Hepatocyte (in vitro differentiated cells): ENCODE measurements at regions not wholly inside any gene's neighbourhood (a gene's known extent, or its start where the extent isn't known, plus 50 kb on each side); places are given as distances from the start of the nearest gene placed in this dataset.
"Not testable (repeated sequence)": the region's sequence is repeated elsewhere in the genome, so short reads cannot be mapped to it uniquely, and the experiment has no call there.

Experiments
- DNase-seq: peaks from one replicate; pipeline ENCODE4 v3.0.0-alpha.2; 2016; ENCODE audit warnings: low spot score
- H2AFZ ChIP-seq: fragments of 200-600 bp; sonication (generic); 2 replicates; pipeline ENCODE4 v1.6.0; 2016; ENCODE audit warnings: antibody characterized with exemption, mild to moderate bottlenecking
- H3K27ac ChIP-seq: fragments of 200-600 bp; sonication (generic); 2 replicates; pipeline ENCODE4 v1.5.1; 2016; ENCODE audit warnings: mild to moderate bottlenecking
- H3K27me3 ChIP-seq: fragments of 200-600 bp; sonication (generic); 2 replicates; pipeline ENCODE4 v1.6.1; 2016
- H3K36me3 ChIP-seq: fragments of 200-600 bp; sonication (generic); replicated peaks from 2 replicates; pipeline ENCODE4 v1.5.1; 2016; ENCODE audit warnings: low read depth; ENCODE audit not compliant: insufficient read depth
- H3K4me1 ChIP-seq: fragments of 200-600 bp; sonication (generic); 2 replicates; pipeline ENCODE4 v1.5.1; 2016; ENCODE audit warnings: mild to moderate bottlenecking, moderate library complexity; ENCODE audit not compliant: insufficient read depth
- H3K4me2 ChIP-seq: fragments of 200-600 bp; sonication (generic); 2 replicates; pipeline ENCODE4 v1.6.0; 2016
- H3K4me3 ChIP-seq: fragments of 200-600 bp; sonication (generic); 2 replicates; pipeline ENCODE4 v1.5.1; 2016; ENCODE audit warnings: mild to moderate bottlenecking
- H3K79me2 ChIP-seq: fragments of 200-600 bp; sonication (generic); 2 replicates; pipeline ENCODE4 v1.6.0; 2017; ENCODE audit warnings: mild to moderate bottlenecking
- H3K9me2 ChIP-seq: fragments of 200-600 bp; sonication (generic); replicated peaks from 2 replicates; pipeline ENCODE4 v1.6.0; 2017; ENCODE audit warnings: mild to moderate bottlenecking; ENCODE audit not compliant: insufficient read depth
- H3K9me3 ChIP-seq: fragments of 200-600 bp; sonication (generic); 2 replicates; pipeline ENCODE4 v1.5.1; 2016; ENCODE audit warnings: low read depth, mild to moderate bottlenecking
- H4K20me1 ChIP-seq: fragments of 200-600 bp; sonication (generic); 2 replicates; pipeline ENCODE4 v1.6.0; 2016; ENCODE audit warnings: mild to moderate bottlenecking; ENCODE audit not compliant: insufficient read depth, poor library complexity, severe bottlenecking
- CTCF ChIP-seq: fragments of 200-600 bp; sonication (generic); IDR thresholded peaks from 2 replicates; pipeline ENCODE4 v1.5.1; 2016; ENCODE audit warnings: antibody characterized with exemption, mild to moderate bottlenecking; ENCODE audit not compliant: poor library complexity
- EZH2 ChIP-seq: fragments of 200-600 bp; sonication (generic); IDR thresholded peaks from 2 replicates; pipeline ENCODE4 v1.6.1; 2016; ENCODE audit warnings: antibody characterized with exemption, mild to moderate bottlenecking, borderline replicate concordance
- EZH2phosphoT487 ChIP-seq: fragments of 200-600 bp; sonication (generic); IDR thresholded peaks from one replicate; pipeline ENCODE4 v1.6.1; 2018; ENCODE audit warnings: antibody characterized with exemption, mild to moderate bottlenecking, low read depth, moderate library complexity; ENCODE audit not compliant: unreplicated experiment, severe bottlenecking
- WGBS: methylation state at CpG from one replicate; pipeline ENCODE4 v1.1.6; 2016; ENCODE audit warnings: low lambda C conversion rate; ENCODE audit errors: missing lambda C conversion rate; 5-methylcytosine and 5-hydroxymethylcytosine counted together

- no peaks in the 10 kb centered on the region for H3K9me2 ChIP-seq
- H3K27ac ChIP-seq: no peak overlapping the region
- H3K9me3 ChIP-seq: no peaks in the 10 kb centered on the region
- no peak overlapping the region for H3K4me2 ChIP-seq
- H3K27me3 ChIP-seq: no peaks in the 10 kb centered on the region
- no peak for TF ChIP-seq EZH2phosphoT487
- no peak for TF ChIP-seq EZH2
- no peak for TF ChIP-seq CTCF
- DNase-seq: no peak
- no peaks in the 10 kb centered on the region for H3K79me2 ChIP-seq
- H3K36me3 ChIP-seq: no peaks in the 10 kb centered on the region
- peaks cover 15% of the 10 kb centered on the region for H3K4me1 ChIP-seq
- H2AFZ ChIP-seq: no peak overlapping the region
- no peaks in the 10 kb centered on the region for H4K20me1 ChIP-seq
- no peak overlapping the region for H3K4me3 ChIP-seq
Measured at GRCh38 chr1:168490306-168490705, 53.5 kb downstream of the XCL2 start.

DNA sequence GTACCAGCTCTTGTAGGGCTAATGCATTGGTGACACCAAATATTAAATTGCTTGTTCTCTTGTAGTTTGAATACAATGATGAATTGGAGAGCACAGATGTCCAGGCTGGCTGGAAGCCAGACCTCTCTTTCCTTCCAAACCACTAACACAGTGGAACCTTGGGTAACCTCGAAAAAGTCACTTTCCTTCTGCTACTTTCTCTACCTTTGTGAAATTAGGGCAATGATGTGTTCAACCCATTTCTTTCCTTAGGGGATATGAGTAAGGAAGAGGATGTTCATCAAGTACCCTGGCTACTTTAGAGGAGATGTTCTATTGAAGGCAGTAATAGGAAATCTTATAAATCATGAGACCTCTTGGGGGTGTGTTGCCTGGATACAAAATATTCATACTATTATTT, 55.7 kb downstream of the XCL2 start:
- Histone ChIP-seq H3K9me2 (no peaks in the 10 kb centered on the region), H3K36me3 (no peaks in the 10 kb centered on the region), H3K4me2 (no peak overlapping the region), H3K27ac (no peak overlapping the region), H3K4me3 (no peak overlapping the region), H3K9me3 (no peaks in the 10 kb centered on the region), H3K79me2 (no peaks in the 10 kb centered on the region), H2AFZ (no peak overlapping the region), H4K20me1 (no peaks in the 10 kb centered on the region), H3K27me3 (no peaks in the 10 kb centered on the region), H3K4me1 (peaks cover 23% of the 10 kb centered on the region)
- WGBS: 82% methylated on average over 1 of the region's 1 CpG
- TF ChIP-seq CTCF: no peak
- TF ChIP-seq EZH2: no peak
- TF ChIP-seq EZH2phosphoT487: no peak
- DNase-seq: no peak

DNA sequence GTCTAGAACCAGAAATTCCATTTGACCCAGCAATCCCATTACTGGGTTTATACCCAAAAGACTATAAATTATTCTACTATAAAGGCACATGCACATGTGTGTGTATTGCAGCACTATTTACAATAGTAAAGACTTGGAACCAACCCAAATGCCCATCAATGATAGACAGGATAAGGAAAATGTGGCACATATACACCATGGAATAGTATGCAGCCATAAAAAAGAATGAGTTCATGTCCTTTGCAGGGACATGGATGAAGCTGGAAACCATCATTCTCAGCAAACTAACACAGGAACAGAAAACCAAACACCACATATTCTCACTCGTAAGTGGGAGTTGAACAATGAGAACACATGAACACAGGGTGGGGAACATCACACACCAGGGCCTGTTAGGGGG, 57.0 kb downstream of the XCL2 start:
- DNase-seq, H3K4me3 ChIP-seq, H3K4me2 ChIP-seq, H2AFZ ChIP-seq, H3K9me3 ChIP-seq, H3K27ac ChIP-seq, H4K20me1 ChIP-seq, H3K79me2 ChIP-seq, H3K27me3 ChIP-seq, H3K9me2 ChIP-seq, H3K36me3 ChIP-seq: not testable (repeated sequence)
- H3K4me1 ChIP-seq: peaks cover 20% of the 10 kb centered on the region
- 93% methylated on average over 1 of the region's 1 CpG for WGBS

DNA sequence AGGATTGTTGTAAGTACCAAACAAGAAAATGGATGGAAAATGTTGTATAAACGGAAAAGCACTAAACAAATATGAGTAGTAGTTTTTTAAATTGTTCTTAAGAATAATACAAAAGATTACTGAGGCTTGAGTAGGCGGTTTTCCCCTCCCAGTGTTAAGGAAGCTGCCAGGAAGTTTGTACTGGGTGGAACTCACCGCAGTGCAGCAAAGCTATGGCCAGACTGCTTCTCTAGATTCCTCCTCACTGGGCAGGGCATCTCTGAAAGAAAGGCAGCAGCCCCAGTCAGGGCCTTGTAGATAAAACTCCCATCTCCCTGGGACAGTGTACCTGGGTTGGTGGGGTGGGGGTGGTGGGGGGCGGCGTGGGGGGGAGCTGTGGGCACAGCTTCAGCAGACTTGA, 58.7 kb downstream of the XCL2 start:
- Histone ChIP-seq H3K27me3 (no peaks in the 10 kb centered on the region), H3K27ac (no peak overlapping the region), H4K20me1 (no peaks in the 10 kb centered on the region), H3K9me2 (no peaks in the 10 kb centered on the region), H3K79me2 (no peaks in the 10 kb centered on the region), H2AFZ (no peak overlapping the region), H3K4me3 (no peak overlapping the region), H3K36me3 (no peaks in the 10 kb centered on the region), H3K4me1 (peaks cover 13% of the 10 kb centered on the region), H3K9me3 (no peaks in the 10 kb centered on the region), H3K4me2 (no peak overlapping the region)
- 60% methylated on average over 4 of the region's 5 CpGs for WGBS
- DNase-seq: no peak
- TF ChIP-seq CTCF (no peak), EZH2 (no peak), EZH2phosphoT487 (no peak)
